GM19239 (cell line): ENCODE measurements at regions not wholly inside any gene's neighbourhood (a gene's known extent, or its start where the extent isn't known, plus 50 kb on each side); places are given as distances from the start of the nearest gene placed in this dataset.

Source experiments
- DNase-seq: peaks from one replicate; pipeline ENCODE4 v3.0.0; 2011; ENCODE audit warnings: low spot score; ENCODE audit not compliant: insufficient read length
- FAIRE-seq: peaks from 2 replicates; lab custom pipeline; 2011; peaks lifted over from hg19 to GRCh38; lab: Jason Lieb, UNC

GRCh38 chr18:61194726-61195125 is 138.5 kb upstream of the CDH20 start:
- FAIRE-seq, result no peak

GRCh38 chr18:61196750-61197149 is 136.5 kb upstream of the CDH20 start:
- no peak for DNase-seq
- FAIRE-seq, result no peak

More at GRCh38 chr18:61194726-61195125, 138.5 kb upstream of the CDH20 start:
- no peak for DNase-seq

GRCh38 chr18:61198486-61198885 is 134.7 kb upstream of the CDH20 start:
- DNase-seq (no peak), FAIRE-seq (no peak)

- DNase-seq (no peak), FAIRE-seq (no peak)
Measured at GRCh38 chr18:61199171-61199848, 133.9 kb upstream of the CDH20 start.

- DNase-seq, result no peak
- FAIRE-seq, result no peak
Measured at GRCh38 chr18:61201511-61201910, 131.7 kb upstream of the CDH20 start.

GRCh38 chr18:61203151-61203550 is 130.1 kb upstream of the CDH20 start:
- FAIRE-seq, result no peak
- DNase-seq, result no peak

- FAIRE-seq (no peak), DNase-seq (no peak)
Measured at GRCh38 chr18:61209801-61210200, 123.4 kb upstream of the CDH20 start.

GRCh38 chr18:61216051-61216450 is 117.2 kb upstream of the CDH20 start:
- no peak for FAIRE-seq
- DNase-seq, result no peak

GRCh38 chr18:61222206-61222605 is 111.0 kb upstream of the CDH20 start:
- no peak for DNase-seq
- no peak for FAIRE-seq

GRCh38 chr18:61225336-61225735 is 107.9 kb upstream of the CDH20 start:
- no peak for DNase-seq
- FAIRE-seq, result no peak

GRCh38 chr18:61236356-61237057 is 96.7 kb upstream of the CDH20 start:
- FAIRE-seq, result no peak
- no peak for DNase-seq

- DNase-seq (no peak), FAIRE-seq (no peak)
Measured at GRCh38 chr18:61237529-61237928, 95.7 kb upstream of the CDH20 start.

GRCh38 chr18:61239051-61239450 is 94.2 kb upstream of the CDH20 start:
- FAIRE-seq (no peak), DNase-seq (no peak)

GRCh38 chr18:61241260-61241853 is 91.9 kb upstream of the CDH20 start:
- DNase-seq, result no peak

GRCh38 chr18:61244632-61245031 is 88.6 kb upstream of the CDH20 start:
- DNase-seq (no peak), FAIRE-seq (no peak)

More at GRCh38 chr18:61241260-61241853, 91.9 kb upstream of the CDH20 start:
- FAIRE-seq, result no peak

GRCh38 chr18:61245276-61245675 is 88.0 kb upstream of the CDH20 start:
- DNase-seq, result no peak
- no peak for FAIRE-seq

- DNase-seq (no peak), FAIRE-seq (no peak)
Measured at GRCh38 chr18:61248589-61248988, 84.6 kb upstream of the CDH20 start.

GRCh38 chr18:61256291-61256690 is 76.9 kb upstream of the CDH20 start:
- DNase-seq (no peak), FAIRE-seq (no peak)

- DNase-seq (no peak), FAIRE-seq (no peak)
Measured at GRCh38 chr18:61261870-61262269, 71.4 kb upstream of the CDH20 start.

GRCh38 chr18:61272793-61273192 is 60.4 kb upstream of the CDH20 start:
- FAIRE-seq, result no peak

GRCh38 chr18:61273533-61273932 is 59.7 kb upstream of the CDH20 start:
- DNase-seq, result no peak

More at GRCh38 chr18:61272793-61273192, 60.4 kb upstream of the CDH20 start:
- DNase-seq, result no peak

More at GRCh38 chr18:61273533-61273932, 59.7 kb upstream of the CDH20 start:
- no peak for FAIRE-seq
